Activated T-helper 2 cell treated with anti-CD3 and anti-CD28 coated beads, Interferon-gamma antibody, Interleukin-2, Interleukin-4, amounts not matched to agents 10 μg/mL and 5 μg/mL and 100 μg/mL, durations not matched to agents 14 hours and 24 hours and 36 hours (primary cell): ENCODE measurements at regions not wholly inside any gene's neighbourhood (a gene's known extent, or its start where the extent isn't known, plus 50 kb on each side); places are given as distances from the start of the nearest gene placed in this dataset.
"Not testable (repeated sequence)": the region's sequence is repeated elsewhere in the genome, so short reads cannot be mapped to it uniquely, and the experiment has no call there.

Source experiments
- DNase-seq: peaks from one replicate; pipeline ENCODE4 v3.0.0; 2021; ENCODE audit warnings: low spot score
- H3K27ac Mint-ChIP-seq: one replicate; pipeline ENCODE4 v1.8.0; 2021; ENCODE audit warnings: mixed read lengths
- H3K27me3 Mint-ChIP-seq: one replicate; pipeline ENCODE4 v1.8.0; 2021; ENCODE audit warnings: low read depth, mixed read lengths
- H3K36me3 Mint-ChIP-seq: one replicate; pipeline ENCODE4 v1.8.0; 2021; ENCODE audit warnings: low read depth, mixed read lengths
- H3K4me1 Mint-ChIP-seq: one replicate; pipeline ENCODE4 v1.8.0; 2021; ENCODE audit warnings: low read depth, mixed read lengths
- H3K4me3 Mint-ChIP-seq: one replicate; pipeline ENCODE4 v1.8.0; 2021; ENCODE audit warnings: low read depth, mild to moderate bottlenecking, moderate library complexity, mixed read lengths
- H3K9me3 Mint-ChIP-seq: one replicate; pipeline ENCODE4 v1.8.0; 2021; ENCODE audit warnings: mixed read lengths
- intact Hi-C: fragments of 100-400 bp; cut with micrococcal nuclease; formaldehyde crosslinking; loops from one replicate; pipeline ENCODE4 v1.15.1; 2023

DNA sequence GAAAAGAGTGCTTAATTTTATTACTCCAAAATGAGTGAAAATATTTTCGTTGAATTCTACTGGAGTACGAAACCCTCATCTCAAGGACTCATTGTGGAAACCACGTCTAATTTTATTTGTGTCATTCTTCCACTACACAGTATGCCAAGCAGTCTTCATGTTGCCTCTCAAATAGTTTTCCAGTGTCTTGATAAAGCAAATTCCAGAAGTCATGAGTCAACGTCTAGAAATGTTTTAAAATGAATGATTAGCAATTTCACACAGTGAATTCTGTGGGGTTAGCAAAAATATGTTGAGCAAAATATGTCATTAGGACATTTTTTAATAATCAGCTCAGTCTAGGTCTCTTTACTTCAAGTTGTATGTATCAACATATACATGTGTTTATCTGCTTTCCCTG, 865.5 kb downstream of the DSC3 start:
- no peak for DNase-seq
- intact Hi-C loops: no loop called here
- H3K9me3 Mint-ChIP-seq: peaks cover 37% of the 10 kb centered on the region
- no peak overlapping the region for H3K27ac Mint-ChIP-seq
- H3K27me3 Mint-ChIP-seq: no peaks in the 10 kb centered on the region
- no peak overlapping the region for H3K4me3 Mint-ChIP-seq
- H3K4me1 Mint-ChIP-seq: no peaks in the 10 kb centered on the region
- no peaks in the 10 kb centered on the region for H3K36me3 Mint-ChIP-seq

DNA sequence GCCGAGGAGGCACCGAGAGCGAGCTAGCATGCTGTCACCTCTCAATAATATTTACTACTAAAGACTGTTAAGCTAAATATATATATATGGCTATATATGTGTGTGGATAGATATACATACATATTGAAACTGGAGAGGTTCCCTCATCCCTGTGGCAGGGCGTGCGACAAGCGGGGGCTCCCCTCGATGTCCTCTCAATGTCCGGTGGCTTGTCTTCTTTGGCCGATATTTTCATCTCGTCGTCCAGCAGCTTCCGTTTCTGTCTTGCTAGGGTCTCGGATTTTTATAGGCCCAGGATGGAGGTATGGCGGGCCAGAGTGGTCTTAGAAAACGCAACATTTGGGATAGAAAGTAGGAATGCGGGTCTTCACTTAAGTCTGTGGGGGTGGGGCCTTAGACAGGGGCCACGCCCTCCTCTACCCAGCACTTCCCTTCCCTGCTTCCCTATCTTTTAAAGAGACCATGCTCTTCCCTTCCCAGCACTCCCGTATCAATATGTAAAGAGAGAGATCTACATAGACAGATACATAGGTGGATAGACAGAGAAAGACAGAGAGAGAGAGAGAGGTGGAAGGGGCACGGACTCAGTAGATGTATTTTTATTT, 866.8 kb downstream of the DSC3 start:
- intact Hi-C loops: no loop called here
- Mint-ChIP-seq H3K4me1 (no peaks in the 10 kb centered on the region), H3K36me3 (no peaks in the 10 kb centered on the region), H3K4me3 (no peak overlapping the region), H3K27me3 (no peaks in the 10 kb centered on the region), H3K9me3 (peaks cover 39% of the 10 kb centered on the region), H3K27ac (no peak overlapping the region)
- no peak for DNase-seq

DNA sequence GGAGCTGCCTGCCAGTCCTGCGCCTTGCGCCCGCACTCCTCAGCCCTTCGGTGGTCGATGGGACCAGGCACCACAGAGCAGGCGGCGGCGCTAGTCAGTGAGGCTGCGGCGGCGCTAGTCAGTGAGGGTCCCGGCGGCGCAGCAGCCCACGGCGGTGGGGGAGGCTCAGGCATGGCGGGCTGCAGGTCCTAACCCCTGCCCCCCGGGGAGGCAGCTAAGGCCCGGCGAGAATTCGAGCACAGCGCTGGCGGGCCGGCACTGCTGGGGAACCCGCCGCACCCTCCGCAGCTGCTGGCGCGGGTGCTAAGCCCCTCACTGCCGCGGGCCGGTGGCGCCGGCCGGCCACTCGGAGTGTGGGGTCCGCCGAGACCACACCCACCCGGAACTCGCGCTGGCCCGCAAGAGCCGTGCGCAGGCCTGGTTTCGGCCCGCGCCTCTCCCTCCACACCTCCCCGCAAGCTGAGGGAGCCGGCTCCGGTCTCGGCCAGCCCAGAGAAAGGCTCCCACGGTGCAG, 867.4 kb downstream of the DSC3 start:
- no peaks in the 10 kb centered on the region for H3K4me1 Mint-ChIP-seq
- intact Hi-C loops: no loop called here
- no peaks in the 10 kb centered on the region for H3K27me3 Mint-ChIP-seq
- DNase-seq: no peak
- H3K4me3 Mint-ChIP-seq: no peak overlapping the region
- peaks cover 37% of the 10 kb centered on the region for H3K9me3 Mint-ChIP-seq
- no peak overlapping the region for H3K27ac Mint-ChIP-seq
- no peaks in the 10 kb centered on the region for H3K36me3 Mint-ChIP-seq

DNA sequence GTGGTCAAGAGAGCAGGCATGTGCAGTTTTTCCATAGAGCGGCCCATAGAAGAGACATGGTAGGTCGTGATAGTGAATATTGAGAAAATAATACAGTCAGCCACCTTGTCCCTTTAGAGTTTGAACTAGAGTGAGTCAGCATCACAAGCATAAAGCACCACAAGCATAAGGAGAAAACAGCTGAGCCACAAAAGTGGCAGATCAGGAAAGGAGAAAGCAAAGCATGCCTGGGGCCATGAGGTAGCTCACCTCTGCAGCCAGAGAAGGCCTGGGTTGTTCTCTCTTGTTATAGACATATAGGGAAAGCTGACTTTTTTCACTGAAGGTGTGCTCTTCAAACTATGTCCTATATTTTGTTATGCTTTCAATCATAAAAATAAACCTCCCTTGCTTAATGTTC, 879.0 kb downstream of the DSC3 start:
- intact Hi-C loops: loop anchor here (10.0 kb wide), 1 partner anchor 49 kb away; no protein-coding TSS in a partner anchor
- no peak for DNase-seq
- Mint-ChIP-seq H3K36me3 (no peaks in the 10 kb centered on the region), H3K4me3 (no peak overlapping the region), H3K27me3 (no peaks in the 10 kb centered on the region), H3K9me3 (peaks cover 25% of the 10 kb centered on the region), H3K4me1 (no peaks in the 10 kb centered on the region), H3K27ac (no peak overlapping the region)

- H3K36me3 Mint-ChIP-seq: no peaks in the 10 kb centered on the region
- H3K4me3 Mint-ChIP-seq: no peak overlapping the region
- no peaks in the 10 kb centered on the region for H3K27me3 Mint-ChIP-seq
- H3K4me1 Mint-ChIP-seq: no peaks in the 10 kb centered on the region
- no peak overlapping the region for H3K27ac Mint-ChIP-seq
- H3K9me3 Mint-ChIP-seq: peaks cover 29% of the 10 kb centered on the region
- no peak for DNase-seq
- intact Hi-C loops: loop anchor here (10.0 kb wide), 1 partner anchor 45 kb away; no protein-coding TSS in a partner anchor
Measured at GRCh38 chr18:30160124-30160523, 882.4 kb downstream of the DSC3 start.

GRCh38 chr18:30150586-30151250, 891.8 kb downstream of the DSC3 start:
- intact Hi-C loops: no loop called here
- no peaks in the 10 kb centered on the region for H3K36me3 Mint-ChIP-seq
- no peak overlapping the region for H3K27ac Mint-ChIP-seq
- no peaks in the 10 kb centered on the region for H3K27me3 Mint-ChIP-seq
- H3K9me3 Mint-ChIP-seq: peaks cover 28% of the 10 kb centered on the region
- DNase-seq: no peak
- no peak overlapping the region for H3K4me3 Mint-ChIP-seq
- H3K4me1 Mint-ChIP-seq: no peaks in the 10 kb centered on the region

DNA sequence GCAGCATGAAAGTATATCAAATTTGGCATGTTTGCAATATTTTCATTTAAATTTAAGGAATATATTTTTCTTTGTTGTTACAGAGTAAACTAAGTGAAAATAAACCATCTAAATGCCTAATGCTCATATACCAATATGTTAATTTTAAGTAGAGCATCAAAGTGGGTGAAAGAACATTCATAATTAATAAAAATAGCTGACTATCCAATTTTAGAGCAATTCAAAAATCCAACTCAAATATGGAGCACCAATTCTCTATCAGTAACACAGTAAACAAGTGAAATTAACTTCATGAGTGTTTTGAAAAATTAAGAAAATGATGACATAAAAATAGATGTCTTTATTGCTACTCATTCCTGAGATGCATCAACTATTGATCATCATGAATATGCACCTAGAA, 893.0 kb downstream of the DSC3 start:
- no peaks in the 10 kb centered on the region for H3K4me1 Mint-ChIP-seq
- no peaks in the 10 kb centered on the region for H3K27me3 Mint-ChIP-seq
- intact Hi-C loops: no loop called here
- H3K27ac Mint-ChIP-seq: no peak overlapping the region
- peaks cover 34% of the 10 kb centered on the region for H3K9me3 Mint-ChIP-seq
- no peak overlapping the region for H3K4me3 Mint-ChIP-seq
- DNase-seq: no peak
- H3K36me3 Mint-ChIP-seq: no peaks in the 10 kb centered on the region

DNA sequence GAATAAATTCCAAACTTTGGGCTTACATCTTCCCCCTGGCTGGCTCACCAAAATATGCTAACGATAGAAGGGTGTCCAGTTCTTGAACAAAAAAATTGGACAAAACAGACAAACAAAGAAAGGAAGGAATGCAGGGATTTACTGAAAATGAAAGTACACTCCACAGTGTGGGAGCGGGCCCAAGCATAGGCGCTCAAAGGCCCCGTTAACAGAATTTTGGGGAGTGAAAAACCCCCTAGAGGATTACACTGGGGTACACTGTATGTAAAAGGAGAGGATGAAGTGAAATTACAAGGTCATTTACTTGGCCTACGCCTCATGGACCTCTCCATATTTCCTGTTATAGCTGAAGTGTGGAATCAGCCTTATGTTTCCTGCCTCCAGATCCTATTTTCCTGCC, 899.7 kb downstream of the DSC3 start:
- H3K36me3 Mint-ChIP-seq: no peaks in the 10 kb centered on the region
- H3K27ac Mint-ChIP-seq: no peak overlapping the region
- no peaks in the 10 kb centered on the region for H3K27me3 Mint-ChIP-seq
- H3K4me3 Mint-ChIP-seq: no peak overlapping the region
- H3K9me3 Mint-ChIP-seq: peaks cover 45% of the 10 kb centered on the region
- no peaks in the 10 kb centered on the region for H3K4me1 Mint-ChIP-seq
- DNase-seq: no peak
- intact Hi-C loops: no loop called here

GRCh38 chr18:30142248-30142647, 900.3 kb downstream of the DSC3 start:
- Mint-ChIP-seq H3K36me3 (no peaks in the 10 kb centered on the region), H3K27me3 (no peaks in the 10 kb centered on the region)
- intact Hi-C loops: no loop called here

DNA sequence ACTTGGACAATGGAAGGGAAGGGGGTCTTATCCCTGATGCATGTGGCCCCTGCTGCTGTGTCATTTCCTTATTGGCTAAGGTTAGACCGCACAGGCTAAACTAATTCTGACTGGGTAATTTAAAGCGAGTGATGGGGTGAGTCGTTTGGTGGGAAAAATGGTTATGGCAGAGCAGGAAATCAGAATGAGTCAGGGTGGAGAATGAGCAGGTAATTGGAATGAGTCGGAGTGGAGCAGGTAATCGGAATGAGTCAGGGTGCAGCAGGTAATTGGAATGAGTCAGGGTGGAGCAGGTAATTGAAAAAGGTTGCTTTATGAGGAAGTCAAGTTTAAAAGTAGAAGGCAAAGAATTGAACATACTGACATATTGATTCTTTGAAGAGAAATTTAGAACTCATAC, 901.0 kb downstream of the DSC3 start:
- intact Hi-C loops, H3K27ac Mint-ChIP-seq, H3K4me3 Mint-ChIP-seq, H3K36me3 Mint-ChIP-seq, DNase-seq, H3K4me1 Mint-ChIP-seq, H3K27me3 Mint-ChIP-seq: not testable (repeated sequence)
- peaks cover 46% of the 10 kb centered on the region for H3K9me3 Mint-ChIP-seq

More at GRCh38 chr18:30142248-30142647, 900.3 kb downstream of the DSC3 start:
- Mint-ChIP-seq H3K9me3 (peaks cover 41% of the 10 kb centered on the region), H3K4me3 (no peak overlapping the region), H3K4me1 (no peaks in the 10 kb centered on the region), H3K27ac (no peak overlapping the region)
- no peak for DNase-seq

DNA sequence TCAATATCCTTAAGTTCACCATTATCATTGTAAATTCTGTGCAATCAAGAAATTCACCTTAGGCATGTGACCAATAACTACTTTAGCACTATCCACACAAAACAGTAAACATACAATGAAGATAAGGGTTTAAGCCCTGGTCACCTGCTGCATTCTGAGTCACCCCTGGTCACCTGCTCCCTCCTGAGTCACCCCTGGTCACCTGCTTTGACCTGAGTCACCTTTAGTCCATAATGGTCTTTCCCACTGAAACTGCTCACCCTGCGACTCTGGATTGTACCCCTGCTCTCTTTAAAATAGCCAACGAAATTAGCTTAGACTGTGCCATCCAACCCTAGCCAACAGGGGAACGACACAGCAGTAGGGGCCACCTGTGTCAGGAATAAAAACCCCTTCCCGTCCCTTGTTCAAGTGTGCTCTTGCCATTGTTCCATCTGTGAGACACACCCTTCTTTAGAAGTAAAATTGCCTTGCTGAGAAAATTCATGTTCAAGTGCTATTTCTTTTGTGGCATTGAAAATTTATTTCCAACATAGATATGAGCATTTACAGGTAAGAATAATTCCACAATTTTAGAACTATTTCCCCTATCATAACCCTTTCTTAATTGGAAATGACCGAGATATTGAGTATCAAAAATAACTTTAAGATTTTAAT, 902.8 kb downstream of the DSC3 start:
- H3K9me3 Mint-ChIP-seq: peaks cover 52% of the 10 kb centered on the region
- no peak overlapping the region for H3K4me3 Mint-ChIP-seq
- no peaks in the 10 kb centered on the region for H3K27me3 Mint-ChIP-seq
- intact Hi-C loops: no loop called here
- no peaks in the 10 kb centered on the region for H3K36me3 Mint-ChIP-seq
- no peak for DNase-seq
- no peaks in the 10 kb centered on the region for H3K4me1 Mint-ChIP-seq
- H3K27ac Mint-ChIP-seq: no peak overlapping the region

DNA sequence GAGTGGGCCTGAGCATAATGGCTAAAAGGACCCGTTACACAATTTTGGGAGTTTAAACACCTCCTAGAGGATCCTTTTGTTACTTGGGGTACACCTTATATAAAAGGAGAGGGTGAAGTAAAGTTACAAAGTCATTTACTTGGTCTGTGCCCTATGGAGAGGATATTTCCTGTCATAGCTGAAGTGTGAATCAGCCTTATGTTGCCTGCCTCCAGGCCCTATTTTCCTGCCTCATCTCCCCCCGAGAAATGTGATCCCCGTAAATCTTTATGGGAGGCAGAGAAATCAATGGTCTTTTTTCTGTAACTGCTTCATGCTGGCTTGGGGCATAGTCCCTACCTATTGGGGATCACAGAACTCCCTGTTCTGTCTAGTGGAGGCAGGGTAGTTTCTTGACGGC, 906.6 kb downstream of the DSC3 start:
- Mint-ChIP-seq H3K9me3 (peaks cover 54% of the 10 kb centered on the region), H3K27ac (no peak overlapping the region), H3K4me1 (no peaks in the 10 kb centered on the region), H3K4me3 (no peak overlapping the region), H3K36me3 (no peaks in the 10 kb centered on the region), H3K27me3 (no peaks in the 10 kb centered on the region)
- intact Hi-C loops: no loop called here
- no peak for DNase-seq

GRCh38 chr18:30134020-30134419, 908.5 kb downstream of the DSC3 start:
- DNase-seq: no peak
- Mint-ChIP-seq H3K4me3 (no peak overlapping the region), H3K36me3 (no peaks in the 10 kb centered on the region), H3K27me3 (no peaks in the 10 kb centered on the region), H3K27ac (no peak overlapping the region), H3K9me3 (peaks cover 53% of the 10 kb centered on the region), H3K4me1 (no peaks in the 10 kb centered on the region)
- intact Hi-C loops: no loop called here
